ENCODE measurements at regions not wholly inside any gene's neighbourhood (a gene's known extent, or its start where the extent isn't known, plus 50 kb on each side); places are given as distances from the start of the nearest gene placed in this dataset.

- no peaks in the 10 kb centered on the region for H3K27me3 ChIP-seq
- DNase-seq, result no peak
- no peak overlapping the region for H3K27ac ChIP-seq
- H3K9me3 ChIP-seq, result no peaks in the 10 kb centered on the region
- H3K4me3 ChIP-seq, result no peak overlapping the region
- WGBS, 3 donors, result 80 to 85% (median 82%) methylated on average over 5 of the region's 5 CpGs
- intact Hi-C loops (cut with DNase I), result no loop called here
- no peaks in the 10 kb centered on the region for H3K4me1 ChIP-seq (ENCODE audit: insufficient read depth)
- no peak for TF ChIP-seq CTCF (IDR thresholded peaks at IDR 0.05)
- no peak for TF ChIP-seq POLR2A (IDR thresholded peaks at IDR 0.05)
- no peak for TF ChIP-seq EP300 (IDR thresholded peaks at IDR 0.05)
- H3K36me3 ChIP-seq, result no peaks in the 10 kb centered on the region
Observed at GRCh38 chr1:62989497-62989896, 205.6 kb downstream of the ATG4C start.

- Histone ChIP-seq H3K4me1 (ENCODE audit: insufficient read depth) (no peaks in the 10 kb centered on the region), H3K27me3 (no peaks in the 10 kb centered on the region), H3K4me3 (no peak overlapping the region), H3K9me3 (no peaks in the 10 kb centered on the region), H3K36me3 (no peaks in the 10 kb centered on the region), H3K27ac (no peak overlapping the region)
- TF ChIP-seq POLR2A (IDR thresholded peaks at IDR 0.05), result no peak
- TF ChIP-seq EP300 (IDR thresholded peaks at IDR 0.05), result no peak
- no peak for TF ChIP-seq CTCF (IDR thresholded peaks at IDR 0.05)
- DNase-seq, result no peak
- WGBS, 3 donors, result 52 to 67% (median 55%) methylated on average over 3 of the region's 3 CpGs
- intact Hi-C loops (cut with DNase I), result no loop called here
Observed at GRCh38 chr1:62991152-62991551, 207.2 kb downstream of the ATG4C start.

- WGBS, 3 donors, result 73 to 78% (median 78%) methylated on average over 5 of the region's 5 CpGs
- DNase-seq, result no peak
- no peaks in the 10 kb centered on the region for H3K4me1 ChIP-seq (ENCODE audit: insufficient read depth)
- no peak overlapping the region for H3K4me3 ChIP-seq
- intact Hi-C loops (cut with DNase I), result no loop called here
- H3K27ac ChIP-seq, result no peak overlapping the region
- TF ChIP-seq POLR2A (IDR thresholded peaks at IDR 0.05) (no peak), EP300 (IDR thresholded peaks at IDR 0.05) (no peak), CTCF (IDR thresholded peaks at IDR 0.05) (no peak)
- H3K9me3 ChIP-seq, result no peaks in the 10 kb centered on the region
- no peaks in the 10 kb centered on the region for H3K27me3 ChIP-seq
- no peaks in the 10 kb centered on the region for H3K36me3 ChIP-seq
Observed at GRCh38 chr1:62993844-62994243, 209.9 kb downstream of the ATG4C start.

- Histone ChIP-seq H3K4me3 (no peak overlapping the region), H3K36me3 (no peaks in the 10 kb centered on the region), H3K27me3 (no peaks in the 10 kb centered on the region), H3K27ac (no peak overlapping the region), H3K9me3 (no peaks in the 10 kb centered on the region), H3K4me1 (ENCODE audit: insufficient read depth) (no peaks in the 10 kb centered on the region)
- intact Hi-C loops (cut with DNase I), result no loop called here
- TF ChIP-seq CTCF (IDR thresholded peaks at IDR 0.05), result no peak
- TF ChIP-seq POLR2A (IDR thresholded peaks at IDR 0.05), result no peak
- no peak for TF ChIP-seq EP300 (IDR thresholded peaks at IDR 0.05)
- no peak for DNase-seq
- WGBS, 3 donors, result 70 to 80% (median 77%) methylated on average over 4 of the region's 4 CpGs
Observed at GRCh38 chr1:62995173-62995572, 211.2 kb downstream of the ATG4C start.

GRCh38 chr1:62997884-62998283, 214.0 kb downstream of the ATG4C start:
- 30 to 37% (median 32%) methylated on average over 5 of the region's 5 CpGs for WGBS, 3 donors
- no peak for DNase-seq
- Histone ChIP-seq H3K9me3 (no peaks in the 10 kb centered on the region), H3K4me1 (ENCODE audit: insufficient read depth) (no peaks in the 10 kb centered on the region), H3K27me3 (no peaks in the 10 kb centered on the region), H3K36me3 (no peaks in the 10 kb centered on the region), H3K4me3 (no peak overlapping the region), H3K27ac (no peak overlapping the region)
- TF ChIP-seq CTCF (IDR thresholded peaks at IDR 0.05) (no peak), POLR2A (IDR thresholded peaks at IDR 0.05) (no peak)
- intact Hi-C loops (cut with DNase I), result no loop called here
